ENCODE measurements at regions not wholly inside any gene's neighbourhood (a gene's known extent, or its start where the extent isn't known, plus 50 kb on each side); places are given as distances from the start of the nearest gene placed in this dataset.
"Not testable (repeated sequence)": the region's sequence is repeated elsewhere in the genome, so short reads cannot be mapped to it uniquely, and the experiment has no call there.

GRCh38 chr11:38672445-38672844, 2074.4 kb upstream of the RAG2 start:
- no peak overlapping the region for H3K9ac ChIP-seq (ENCODE audit: low read depth, low read length)
- H3K36me3 ChIP-seq (ENCODE audit: insufficient read depth, low read length): no peaks in the 10 kb centered on the region
- H3K4me3 ChIP-seq (ENCODE audit: low read length): no peak overlapping the region
- no peaks in the 10 kb centered on the region for H3K9me3 ChIP-seq (ENCODE audit: insufficient read depth, low read depth, low read length)
- H3K27ac ChIP-seq (ENCODE audit: low read depth, low read length): no peak overlapping the region
- H3K4me1 ChIP-seq (ENCODE audit: insufficient read depth, low read length): no peaks in the 10 kb centered on the region
- no peaks in the 10 kb centered on the region for H3K27me3 ChIP-seq (ENCODE audit: insufficient read depth, low read length)

DNA sequence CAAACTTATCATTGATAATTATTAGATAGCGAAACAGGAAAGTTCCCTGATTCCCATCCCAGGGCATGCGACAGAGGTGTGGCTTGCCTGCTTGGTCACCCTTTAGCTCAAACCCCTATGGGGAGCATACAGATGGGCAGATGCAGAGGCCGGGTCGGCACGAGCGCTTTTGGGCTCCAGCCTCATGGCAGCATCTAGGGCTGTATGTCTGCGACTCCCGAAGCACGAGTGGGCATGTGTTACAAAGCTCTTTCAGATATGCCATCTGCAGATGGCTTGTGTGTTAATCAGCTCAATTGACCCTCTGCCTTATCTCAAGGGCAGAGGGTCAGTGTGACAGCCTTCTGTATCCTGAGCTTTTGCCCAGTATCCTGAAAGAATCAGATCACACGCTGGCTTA, 2069.3 kb upstream of the RAG2 start:
- H3K27ac ChIP-seq (ENCODE audit: low read depth, low read length): no peak overlapping the region
- H3K4me3 ChIP-seq (ENCODE audit: low read length): no peak overlapping the region
- 97% methylated on average over 10 of the region's 10 CpGs for WGBS
- H3K36me3 ChIP-seq (ENCODE audit: insufficient read depth, low read length): no peaks in the 10 kb centered on the region
- H3K9me3 ChIP-seq (ENCODE audit: insufficient read depth, low read depth, low read length): no peaks in the 10 kb centered on the region
- no peak overlapping the region for H3K9ac ChIP-seq (ENCODE audit: low read depth, low read length)
- H3K4me1 ChIP-seq (ENCODE audit: insufficient read depth, low read length): no peaks in the 10 kb centered on the region
- no peaks in the 10 kb centered on the region for H3K27me3 ChIP-seq (ENCODE audit: insufficient read depth, low read length)

DNA sequence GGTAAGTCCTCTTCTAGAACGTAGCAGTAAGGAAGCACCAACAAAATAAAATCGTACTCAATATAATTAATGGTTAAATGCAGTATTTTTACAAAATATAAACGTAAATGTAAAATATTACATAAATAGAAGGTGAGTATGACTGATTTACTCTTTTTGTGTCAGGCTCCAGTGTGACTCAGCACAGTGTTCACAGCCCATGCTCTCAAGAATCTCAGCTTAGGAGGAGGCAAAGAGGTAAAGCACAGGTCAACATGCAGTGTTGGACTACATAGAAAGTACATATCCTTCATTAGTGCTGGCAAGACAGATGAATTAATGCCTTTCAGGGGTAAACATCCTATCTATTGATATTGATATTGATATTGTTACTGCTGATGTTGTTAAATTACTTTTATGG, 2050.6 kb upstream of the RAG2 start:
- H3K4me3 ChIP-seq (ENCODE audit: low read length): no peak overlapping the region
- no CpG with 5 or more reads among the region's 3 CpGs for WGBS
- no peaks in the 10 kb centered on the region for H3K36me3 ChIP-seq (ENCODE audit: insufficient read depth, low read length)
- no peaks in the 10 kb centered on the region for H3K9me3 ChIP-seq (ENCODE audit: insufficient read depth, low read depth, low read length)
- no peaks in the 10 kb centered on the region for H3K27me3 ChIP-seq (ENCODE audit: insufficient read depth, low read length)
- H3K9ac ChIP-seq (ENCODE audit: low read depth, low read length): no peak overlapping the region
- no peaks in the 10 kb centered on the region for H3K4me1 ChIP-seq (ENCODE audit: insufficient read depth, low read length)
- H3K27ac ChIP-seq (ENCODE audit: low read depth, low read length): no peak overlapping the region

- no peak overlapping the region for H3K9ac ChIP-seq (ENCODE audit: low read depth, low read length)
- WGBS: 96% methylated on average over 3 of the region's 3 CpGs
- no peak overlapping the region for H3K4me3 ChIP-seq (ENCODE audit: low read length)
- H3K4me1 ChIP-seq (ENCODE audit: insufficient read depth, low read length): no peaks in the 10 kb centered on the region
- no peak overlapping the region for H3K27ac ChIP-seq (ENCODE audit: low read depth, low read length)
- H3K36me3 ChIP-seq (ENCODE audit: insufficient read depth, low read length): no peaks in the 10 kb centered on the region
- no peaks in the 10 kb centered on the region for H3K9me3 ChIP-seq (ENCODE audit: insufficient read depth, low read depth, low read length)
- no peaks in the 10 kb centered on the region for H3K27me3 ChIP-seq (ENCODE audit: insufficient read depth, low read length)
Measured at GRCh38 chr11:38646382-38646781, 2048.3 kb upstream of the RAG2 start.

DNA sequence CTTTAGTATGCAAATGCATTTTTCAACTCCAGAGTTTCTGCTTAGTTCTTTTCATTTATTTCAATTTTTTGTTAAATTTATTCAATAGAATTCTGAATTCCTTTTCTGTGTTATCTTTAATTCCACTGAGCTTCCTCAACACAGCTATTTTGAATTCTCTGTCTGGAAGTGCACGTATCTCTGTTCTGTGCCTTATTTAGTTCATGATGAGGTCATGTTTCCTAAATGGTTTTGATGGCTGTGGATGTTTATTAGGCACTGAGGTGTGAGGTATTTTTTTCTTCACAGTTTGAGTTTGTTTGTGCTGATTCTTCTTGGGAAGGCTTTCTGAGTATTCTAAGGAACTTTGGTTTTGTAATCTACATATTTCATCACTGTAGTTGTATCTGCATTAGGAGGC, 2042.8 kb upstream of the RAG2 start:
- Histone ChIP-seq H3K27ac (ENCODE audit: low read depth, low read length) (no peak overlapping the region), H3K4me1 (ENCODE audit: insufficient read depth, low read length) (no peaks in the 10 kb centered on the region), H3K4me3 (ENCODE audit: low read length) (no peak overlapping the region), H3K9ac (ENCODE audit: low read depth, low read length) (no peak overlapping the region), H3K27me3 (ENCODE audit: insufficient read depth, low read length) (no peaks in the 10 kb centered on the region), H3K36me3 (ENCODE audit: insufficient read depth, low read length) (no peaks in the 10 kb centered on the region), H3K9me3 (ENCODE audit: insufficient read depth, low read depth, low read length) (peaks cover 7% of the 10 kb centered on the region; the same call in 1 of the 2 replicates)
- 96% methylated on average over 1 of the region's 1 CpG for WGBS

DNA sequence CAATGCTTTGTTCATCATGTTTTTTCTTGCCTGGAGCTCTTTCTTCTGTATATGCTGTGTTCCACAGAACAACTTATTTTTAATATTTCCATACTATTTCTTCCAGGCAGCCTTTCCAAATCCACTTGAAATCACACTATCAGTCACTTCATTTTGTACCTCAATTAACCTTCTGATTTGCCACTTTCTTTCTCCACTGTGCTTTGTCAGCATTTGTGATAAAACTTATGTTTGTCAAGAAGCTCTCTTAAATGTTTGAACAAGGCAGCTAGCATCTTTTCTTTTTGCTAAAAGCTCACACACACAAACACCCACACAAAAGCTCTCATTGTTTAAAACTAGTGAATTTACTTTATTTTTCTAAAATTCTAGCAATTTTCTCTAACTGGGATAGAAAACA, 2014.7 kb upstream of the RAG2 start:
- Histone ChIP-seq H3K9me3 (ENCODE audit: insufficient read depth, low read depth, low read length) (peaks cover 3% of the 10 kb centered on the region; the same call in 1 of the 2 replicates), H3K4me3 (ENCODE audit: low read length) (no peak overlapping the region), H3K9ac (ENCODE audit: low read depth, low read length) (no peak overlapping the region), H3K4me1 (ENCODE audit: insufficient read depth, low read length) (no peaks in the 10 kb centered on the region), H3K36me3 (ENCODE audit: insufficient read depth, low read length) (no peaks in the 10 kb centered on the region), H3K27ac (ENCODE audit: low read depth, low read length) (no peak overlapping the region), H3K27me3 (ENCODE audit: insufficient read depth, low read length) (no peaks in the 10 kb centered on the region)

GRCh38 chr11:38601371-38601770, 2003.3 kb upstream of the RAG2 start:
- WGBS: 98% methylated on average over 2 of the region's 2 CpGs
- H3K27me3 ChIP-seq (ENCODE audit: insufficient read depth, low read length); H3K36me3 ChIP-seq (ENCODE audit: insufficient read depth, low read length); H3K9me3 ChIP-seq (ENCODE audit: insufficient read depth, low read depth, low read length); H3K4me1 ChIP-seq (ENCODE audit: insufficient read depth, low read length); H3K9ac ChIP-seq (ENCODE audit: low read depth, low read length); H3K27ac ChIP-seq (ENCODE audit: low read depth, low read length); H3K4me3 ChIP-seq (ENCODE audit: low read length): not testable (repeated sequence)

GRCh38 chr11:38598418-38598817, 2000.4 kb upstream of the RAG2 start:
- WGBS: 82% methylated on average over 6 of the region's 6 CpGs
- H3K27me3 ChIP-seq (ENCODE audit: insufficient read depth, low read length): no peaks in the 10 kb centered on the region
- H3K9ac ChIP-seq (ENCODE audit: low read depth, low read length): no peak overlapping the region
- no peaks in the 10 kb centered on the region for H3K36me3 ChIP-seq (ENCODE audit: insufficient read depth, low read length)
- no peak overlapping the region for H3K4me3 ChIP-seq (ENCODE audit: low read length)
- no peak overlapping the region for H3K27ac ChIP-seq (ENCODE audit: low read depth, low read length)
- H3K9me3 ChIP-seq (ENCODE audit: insufficient read depth, low read depth, low read length): no peaks in the 10 kb centered on the region
- H3K4me1 ChIP-seq (ENCODE audit: insufficient read depth, low read length): no peaks in the 10 kb centered on the region

- H3K27me3 ChIP-seq (ENCODE audit: insufficient read depth, low read length); H3K27ac ChIP-seq (ENCODE audit: low read depth, low read length); H3K4me1 ChIP-seq (ENCODE audit: insufficient read depth, low read length); H3K9ac ChIP-seq (ENCODE audit: low read depth, low read length); H3K36me3 ChIP-seq (ENCODE audit: insufficient read depth, low read length); H3K9me3 ChIP-seq (ENCODE audit: insufficient read depth, low read depth, low read length); H3K4me3 ChIP-seq (ENCODE audit: low read length): not testable (repeated sequence)
- 97% methylated on average over 13 of the region's 13 CpGs for WGBS
Measured at GRCh38 chr11:38595359-38596016, 1997.5 kb upstream of the RAG2 start.

GRCh38 chr11:38594895-38595294, 1996.9 kb upstream of the RAG2 start:
- H3K36me3 ChIP-seq (ENCODE audit: insufficient read depth, low read length): no peaks in the 10 kb centered on the region
- H3K27me3 ChIP-seq (ENCODE audit: insufficient read depth, low read length): no peaks in the 10 kb centered on the region
- no peak overlapping the region for H3K27ac ChIP-seq (ENCODE audit: low read depth, low read length)
- no peaks in the 10 kb centered on the region for H3K4me1 ChIP-seq (ENCODE audit: insufficient read depth, low read length)
- H3K9me3 ChIP-seq (ENCODE audit: insufficient read depth, low read depth, low read length): no peaks in the 10 kb centered on the region
- H3K4me3 ChIP-seq (ENCODE audit: low read length): no peak overlapping the region
- H3K9ac ChIP-seq (ENCODE audit: low read depth, low read length): no peak overlapping the region
- WGBS: 92% methylated on average over 3 of the region's 3 CpGs

DNA sequence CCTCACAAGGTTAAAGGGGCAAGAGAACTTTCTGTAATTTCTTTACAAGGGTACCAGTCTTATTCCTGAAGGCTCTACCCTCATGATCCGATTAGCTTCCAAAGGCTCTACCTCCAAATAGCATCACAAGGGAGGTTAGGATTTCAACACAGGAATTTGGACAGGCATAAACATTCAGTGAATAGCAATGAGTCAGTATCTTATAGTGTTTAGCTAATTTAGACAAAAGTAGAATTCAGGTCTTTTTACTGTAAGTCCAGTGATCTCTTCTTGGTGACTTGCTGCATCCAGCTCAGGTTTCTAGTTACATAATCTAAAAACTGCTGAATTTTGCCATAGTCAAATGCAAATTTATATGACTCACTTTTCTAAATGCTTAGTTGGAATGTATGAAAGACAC, 1995.6 kb upstream of the RAG2 start:
- no peak overlapping the region for H3K4me3 ChIP-seq (ENCODE audit: low read length)
- no peaks in the 10 kb centered on the region for H3K36me3 ChIP-seq (ENCODE audit: insufficient read depth, low read length)
- H3K9ac ChIP-seq (ENCODE audit: low read depth, low read length): no peak overlapping the region
- H3K9me3 ChIP-seq (ENCODE audit: insufficient read depth, low read depth, low read length): no peaks in the 10 kb centered on the region
- no peaks in the 10 kb centered on the region for H3K4me1 ChIP-seq (ENCODE audit: insufficient read depth, low read length)
- H3K27ac ChIP-seq (ENCODE audit: low read depth, low read length): no peak overlapping the region
- no peaks in the 10 kb centered on the region for H3K27me3 ChIP-seq (ENCODE audit: insufficient read depth, low read length)
- 100% methylated on average over 1 of the region's 1 CpG for WGBS

DNA sequence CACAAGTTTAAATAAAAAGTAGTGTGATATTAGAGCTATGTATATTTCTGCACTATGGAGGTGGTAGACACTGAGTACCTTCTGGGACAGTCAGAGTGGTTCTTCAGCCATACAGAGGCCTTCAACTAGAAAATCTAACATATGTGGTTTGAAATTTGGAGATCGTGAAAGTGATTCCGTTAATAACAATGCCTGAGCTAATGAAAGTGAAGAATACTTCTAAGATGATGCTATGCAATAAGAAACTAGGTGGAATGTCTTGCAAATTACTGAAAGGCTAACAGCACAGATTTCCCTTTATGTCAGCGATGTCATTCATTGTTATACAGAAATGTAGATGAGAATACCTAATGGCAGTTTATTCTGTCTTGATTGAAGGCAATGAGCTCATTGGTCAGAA, 1984.7 kb upstream of the RAG2 start:
- H3K36me3 ChIP-seq (ENCODE audit: insufficient read depth, low read length): no peaks in the 10 kb centered on the region
- 55% methylated on average over 3 of the region's 3 CpGs for WGBS

More for the DNA sequence above, 1984.7 kb upstream of the RAG2 start:
- H3K9ac ChIP-seq (ENCODE audit: low read depth, low read length): no peak overlapping the region
- no peak overlapping the region for H3K4me3 ChIP-seq (ENCODE audit: low read length)
- H3K9me3 ChIP-seq (ENCODE audit: insufficient read depth, low read depth, low read length): peaks cover 10% of the 10 kb centered on the region
- peak overlapping the region; percentile 45 for H3K27ac ChIP-seq (ENCODE audit: low read depth, low read length)
- peaks cover 23% of the 10 kb centered on the region for H3K4me1 ChIP-seq (ENCODE audit: insufficient read depth, low read length)
- no peaks in the 10 kb centered on the region for H3K27me3 ChIP-seq (ENCODE audit: insufficient read depth, low read length)
